Astrocyte (in vitro differentiated cells and primary cell): ENCODE measurements at regions not wholly inside any gene's neighbourhood (a gene's known extent, or its start where the extent isn't known, plus 50 kb on each side); places are given as distances from the start of the nearest gene placed in this dataset.
"Not testable (repeated sequence)": the region's sequence is repeated elsewhere in the genome, so short reads cannot be mapped to it uniquely, and the experiment has no call there.

ENCODE experiments used
- DNase-seq: peaks from one replicate; pipeline ENCODE4 v3.0.0-alpha.2; 2010; ENCODE audit warnings: low read depth
- FAIRE-seq: peaks from 2 replicates; lab custom pipeline; 2011; peaks lifted over from hg19 to GRCh38; lab: Jason Lieb, UNC
- H2AFZ ChIP-seq: 2 replicates; pipeline ENCODE4 v1.6.0; 2012; ENCODE audit warnings: low read depth, low read length, inconsistent platforms
- H3K27ac ChIP-seq: 2 replicates; pipeline ENCODE4 v1.5.1; 2011; ENCODE audit warnings: low read depth, low read length, inconsistent platforms
- H3K27me3 ChIP-seq: 2 replicates; pipeline ENCODE4 v1.6.0; 2011; ENCODE audit warnings: low read length, inconsistent platforms; ENCODE audit not compliant: insufficient read depth
- H3K36me3 ChIP-seq: 2 replicates; pipeline ENCODE4 v1.5.1; 2011; ENCODE audit warnings: low read length, inconsistent platforms; ENCODE audit not compliant: insufficient read depth
- H3K4me1 ChIP-seq: 2 replicates; pipeline ENCODE4 v1.5.1; 2011; ENCODE audit warnings: low read length, inconsistent platforms; ENCODE audit not compliant: insufficient read depth
- H3K4me2 ChIP-seq: 2 replicates; pipeline ENCODE4 v1.6.0; 2012; ENCODE audit warnings: low read length, inconsistent platforms
- H3K4me3 ChIP-seq: 2 replicates; pipeline ENCODE4 v1.5.1; 2011; ENCODE audit warnings: low read depth, mild to moderate bottlenecking, low read length, inconsistent platforms; ENCODE audit not compliant: insufficient read depth
- H3K79me2 ChIP-seq: 2 replicates; pipeline ENCODE4 v1.6.0; 2012; ENCODE audit warnings: mild to moderate bottlenecking, low read length, inconsistent platforms; ENCODE audit not compliant: insufficient read depth
- H3K9ac ChIP-seq: 2 replicates; pipeline ENCODE4 v1.6.0; 2012; ENCODE audit warnings: mild to moderate bottlenecking, low read length, inconsistent platforms
- H3K9me3 ChIP-seq: 2 replicates; pipeline ENCODE4 v1.5.1; 2012; ENCODE audit warnings: low read depth, mild to moderate bottlenecking, low read length, inconsistent platforms; ENCODE audit not compliant: insufficient read depth
- H4K20me1 ChIP-seq: 2 replicates; pipeline ENCODE4 v1.6.0; 2012; ENCODE audit warnings: low read length, inconsistent platforms; ENCODE audit not compliant: insufficient read depth
- H3K27ac Mint-ChIP-seq: one replicate; pipeline ENCODE4 v1.8.0; 2021; ENCODE audit warnings: mild to moderate bottlenecking, mixed read lengths; ENCODE audit not compliant: unreplicated experiment
- H3K27me3 Mint-ChIP-seq: one replicate; pipeline ENCODE4 v1.8.0; 2021; ENCODE audit warnings: low read depth, mixed read lengths; ENCODE audit not compliant: unreplicated experiment
- H3K36me3 Mint-ChIP-seq: one replicate; pipeline ENCODE4 v1.8.0; 2021; ENCODE audit warnings: low read depth, mixed read lengths; ENCODE audit not compliant: unreplicated experiment
- H3K4me1 Mint-ChIP-seq: one replicate; pipeline ENCODE4 v1.8.0; 2021; ENCODE audit warnings: low read depth, mixed read lengths; ENCODE audit not compliant: unreplicated experiment
- H3K4me3 Mint-ChIP-seq: one replicate; pipeline ENCODE4 v1.8.0; 2021; ENCODE audit warnings: mild to moderate bottlenecking, moderate library complexity, mixed read lengths; ENCODE audit not compliant: unreplicated experiment
- H3K9me3 Mint-ChIP-seq: one replicate; pipeline ENCODE4 v1.8.0; 2021; ENCODE audit warnings: mild to moderate bottlenecking, mixed read lengths; ENCODE audit not compliant: unreplicated experiment
- CTCF ChIP-seq: IDR thresholded peaks from 2 replicates; pipeline ENCODE4 v1.5.1; 2011; ENCODE audit warnings: low read depth, mild to moderate bottlenecking, inconsistent platforms, low read length, moderate library complexity; ENCODE audit not compliant: insufficient read depth
- EZH2 ChIP-seq: IDR thresholded peaks from 2 replicates; pipeline ENCODE4 v1.6.1; 2012; ENCODE audit warnings: mild to moderate bottlenecking, low read length, inconsistent platforms; ENCODE audit not compliant: insufficient read depth

GRCh38 chr12:105510526-105510925, 180.0 kb downstream of the C12orf75 start:
- H3K27ac ChIP-seq = no peak overlapping the region
- H3K27me3 ChIP-seq = no peaks in the 10 kb centered on the region
- Mint-ChIP-seq H3K27me3 (peaks cover 7% of the 10 kb centered on the region), H3K36me3 (no peaks in the 10 kb centered on the region), H3K4me3 (no peak overlapping the region), H3K9me3 (no peaks in the 10 kb centered on the region), H3K4me1 (peaks cover 14% of the 10 kb centered on the region), H3K27ac (no peak overlapping the region)
- no peak overlapping the region for H3K9ac ChIP-seq
- no peak overlapping the region for H3K4me3 ChIP-seq
- TF ChIP-seq CTCF (no peak), EZH2 (no peak)
- H3K79me2 ChIP-seq = no peaks in the 10 kb centered on the region
- H3K4me1 ChIP-seq = peaks cover 8% of the 10 kb centered on the region
- no peaks in the 10 kb centered on the region for H3K36me3 ChIP-seq
- H4K20me1 ChIP-seq = no peaks in the 10 kb centered on the region
- DNase-seq (no peak), FAIRE-seq (no peak)
- no peak overlapping the region for H3K4me2 ChIP-seq
- no peak overlapping the region for H2AFZ ChIP-seq
- H3K9me3 ChIP-seq = no peaks in the 10 kb centered on the region

GRCh38 chr12:105512861-105513260, 182.4 kb downstream of the C12orf75 start:
- not testable (repeated sequence) for H3K27me3 Mint-ChIP-seq, H3K27ac Mint-ChIP-seq, H3K4me1 ChIP-seq, DNase-seq, H3K36me3 Mint-ChIP-seq, H3K4me2 ChIP-seq, H3K27ac ChIP-seq, H3K9ac ChIP-seq, H3K4me3 ChIP-seq, H4K20me1 ChIP-seq, H2AFZ ChIP-seq, H3K36me3 ChIP-seq, FAIRE-seq, H3K4me3 Mint-ChIP-seq, H3K79me2 ChIP-seq, H3K4me1 Mint-ChIP-seq, H3K9me3 Mint-ChIP-seq, H3K27me3 ChIP-seq, H3K9me3 ChIP-seq

- peak overlapping the region; percentile 49 for H3K9ac ChIP-seq
- no peak overlapping the region for H3K4me3 ChIP-seq
- H4K20me1 ChIP-seq = no peaks in the 10 kb centered on the region
- H2AFZ ChIP-seq = no peak overlapping the region
- TF ChIP-seq EZH2 (no peak), CTCF (no peak)
- no peak overlapping the region for H3K27ac Mint-ChIP-seq
- no peaks in the 10 kb centered on the region for H3K9me3 ChIP-seq
- DNase-seq (peak; percentile 90), FAIRE-seq (peak; percentile 94)
- H3K27me3 Mint-ChIP-seq = peaks cover 6% of the 10 kb centered on the region
- H3K4me1 ChIP-seq = peaks cover 19% of the 10 kb centered on the region
- H3K27me3 ChIP-seq = no peaks in the 10 kb centered on the region
- H3K9me3 Mint-ChIP-seq = peaks cover 20% of the 10 kb centered on the region
- H3K4me1 Mint-ChIP-seq = peaks cover 17% of the 10 kb centered on the region
- H3K4me2 ChIP-seq = peak overlapping the region; percentile 63
- H3K79me2 ChIP-seq = no peaks in the 10 kb centered on the region
- H3K36me3 ChIP-seq = no peaks in the 10 kb centered on the region
- no peaks in the 10 kb centered on the region for H3K36me3 Mint-ChIP-seq
- no peak overlapping the region for H3K4me3 Mint-ChIP-seq
- peak overlapping the region; percentile 60 for H3K27ac ChIP-seq
Observed at GRCh38 chr12:105522166-105522825, 191.8 kb downstream of the C12orf75 start.
